ENCODE measurements at regions not wholly inside any gene's neighbourhood (a gene's known extent, or its start where the extent isn't known, plus 50 kb on each side); places are given as distances from the start of the nearest gene placed in this dataset.

DNA sequence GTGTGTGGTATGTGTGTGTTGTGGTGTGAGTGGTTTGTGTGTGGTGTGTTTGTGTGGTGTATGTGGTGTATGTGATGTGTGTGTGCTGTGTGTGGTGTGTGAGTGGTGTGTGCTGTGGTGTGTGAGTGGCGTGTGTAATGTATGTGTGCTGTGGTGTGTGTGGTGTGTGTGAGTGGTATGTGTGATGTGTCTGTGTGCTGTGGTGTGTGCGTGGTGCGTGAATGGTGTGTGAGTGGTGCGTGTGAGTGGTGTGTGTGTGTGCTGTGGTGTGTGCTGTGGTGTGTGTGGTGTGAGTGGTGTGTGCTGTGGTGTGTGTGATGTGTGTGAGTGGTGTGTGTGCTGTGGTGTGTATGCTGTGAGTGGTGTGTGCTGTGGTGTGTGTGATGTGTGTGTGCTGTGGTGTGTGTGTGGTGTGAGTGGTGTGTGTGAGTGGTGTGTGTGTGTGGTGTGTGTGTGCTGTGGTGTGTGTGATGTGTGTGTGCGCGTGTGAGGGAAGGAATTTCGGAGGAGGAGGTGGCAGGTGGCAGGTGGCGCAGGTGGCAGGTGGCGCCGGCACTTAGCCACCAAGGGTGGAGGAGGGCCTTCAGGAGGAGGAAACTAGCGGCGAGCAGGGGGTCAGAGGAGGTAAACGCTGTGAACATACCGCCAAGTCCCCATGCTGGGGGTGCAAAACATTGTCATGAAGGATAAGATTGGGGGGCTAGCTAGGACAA lies 191.8 kb downstream of the MELK start:
- no peak for DNase-seq (ENCODE audit: low read depth)

DNA sequence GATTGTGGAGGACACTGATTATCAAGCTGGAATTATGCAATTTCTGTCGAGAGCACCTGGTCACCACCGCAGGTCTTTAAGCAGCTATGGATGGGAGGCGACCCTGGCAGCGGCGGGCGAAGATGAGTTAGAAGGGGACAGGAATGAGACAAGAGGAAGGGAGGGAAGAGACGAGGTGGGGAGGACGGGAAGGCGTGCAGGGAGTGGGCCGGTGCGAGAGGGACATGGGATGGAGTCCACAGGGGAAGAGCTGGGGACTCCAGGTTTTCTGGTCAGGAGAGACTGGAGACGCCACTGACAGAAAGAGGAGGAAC lies 192.3 kb downstream of the MELK start:
- DNase-seq (ENCODE audit: low read depth), result no peak

DNA sequence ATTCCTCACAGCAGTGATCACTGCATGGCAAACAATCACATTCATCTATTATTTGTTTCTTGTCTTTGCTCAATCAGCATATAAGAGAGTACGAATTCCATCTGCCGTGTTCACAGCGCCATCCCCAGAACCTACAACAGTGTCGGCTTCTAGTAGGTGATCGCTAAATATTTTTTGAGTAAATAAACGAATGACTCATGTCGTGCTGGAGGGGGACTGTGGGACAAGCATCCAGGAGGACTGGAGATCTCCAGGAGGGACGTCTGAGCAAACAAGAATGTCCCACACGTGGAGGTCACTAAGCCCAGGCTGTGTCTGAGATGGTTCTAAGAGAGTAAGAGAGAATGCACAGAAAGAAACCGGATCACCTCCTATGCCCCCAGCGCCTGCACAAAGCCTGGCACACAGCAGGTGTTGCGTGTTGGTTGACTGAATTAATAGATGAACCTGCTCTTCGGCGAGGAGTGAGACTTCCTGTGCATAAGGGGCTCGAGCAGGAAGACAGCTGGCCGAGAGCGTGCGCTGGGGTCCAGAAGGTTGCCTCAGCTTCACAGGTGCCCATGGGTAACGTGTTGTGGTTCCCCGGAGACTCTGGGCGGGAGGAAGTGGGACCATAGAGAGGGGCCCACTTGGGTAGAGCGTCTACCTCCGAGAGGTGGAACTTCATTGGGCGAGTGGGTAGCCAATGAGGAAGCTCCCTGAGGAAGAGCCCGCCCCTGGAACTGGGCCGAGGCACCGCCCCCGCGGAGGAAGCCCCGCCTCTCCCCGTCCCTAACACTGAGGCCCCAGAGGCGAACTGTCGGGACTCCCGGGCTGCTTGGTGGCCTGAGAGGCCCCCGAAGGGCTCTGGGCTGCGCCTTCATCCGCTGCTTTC lies 193.0 kb downstream of the MELK start:
- DNase-seq (ENCODE audit: low read depth), result no peak

DNA sequence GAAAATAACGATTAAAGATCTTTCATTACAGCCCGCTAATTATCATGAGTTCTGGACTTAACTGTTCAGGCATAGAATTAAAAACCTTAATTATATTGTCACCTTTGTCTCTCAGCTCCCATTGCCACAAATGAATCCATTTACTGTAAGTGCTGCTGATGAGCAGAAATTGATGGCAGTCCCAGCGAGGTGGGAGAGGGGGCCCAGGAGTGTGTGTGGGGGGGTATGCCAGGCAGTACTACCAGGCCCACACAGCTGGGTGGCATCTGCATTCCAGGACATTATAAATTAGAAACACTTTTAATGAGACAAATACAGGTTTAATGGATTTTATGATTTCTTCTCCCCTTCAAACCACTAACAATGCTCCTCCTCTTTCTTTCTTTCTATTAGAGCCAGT lies 196.0 kb downstream of the MELK start:
- DNase-seq (ENCODE audit: low read depth), result no peak

DNA sequence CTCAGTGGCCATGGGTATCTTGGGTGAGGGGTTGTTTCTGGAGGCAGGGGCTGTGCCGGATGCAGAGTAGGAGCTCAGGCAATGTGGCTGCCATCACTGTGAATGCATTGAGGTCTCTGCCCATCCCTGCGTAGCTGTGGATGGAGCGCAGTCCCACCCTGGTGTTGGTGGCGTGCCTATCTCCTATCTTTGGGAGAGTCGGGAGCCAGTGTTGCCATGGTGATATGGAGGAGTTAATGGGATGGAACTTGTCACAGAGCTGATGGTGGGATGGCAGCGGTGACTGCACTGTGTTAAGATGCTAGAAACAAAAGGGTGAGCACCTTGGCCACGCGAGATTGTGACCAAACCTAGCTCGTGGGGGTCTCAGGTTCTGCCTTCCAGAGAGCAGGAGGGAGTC lies 197.3 kb downstream of the MELK start:
- no peak for DNase-seq (ENCODE audit: low read depth)

DNA sequence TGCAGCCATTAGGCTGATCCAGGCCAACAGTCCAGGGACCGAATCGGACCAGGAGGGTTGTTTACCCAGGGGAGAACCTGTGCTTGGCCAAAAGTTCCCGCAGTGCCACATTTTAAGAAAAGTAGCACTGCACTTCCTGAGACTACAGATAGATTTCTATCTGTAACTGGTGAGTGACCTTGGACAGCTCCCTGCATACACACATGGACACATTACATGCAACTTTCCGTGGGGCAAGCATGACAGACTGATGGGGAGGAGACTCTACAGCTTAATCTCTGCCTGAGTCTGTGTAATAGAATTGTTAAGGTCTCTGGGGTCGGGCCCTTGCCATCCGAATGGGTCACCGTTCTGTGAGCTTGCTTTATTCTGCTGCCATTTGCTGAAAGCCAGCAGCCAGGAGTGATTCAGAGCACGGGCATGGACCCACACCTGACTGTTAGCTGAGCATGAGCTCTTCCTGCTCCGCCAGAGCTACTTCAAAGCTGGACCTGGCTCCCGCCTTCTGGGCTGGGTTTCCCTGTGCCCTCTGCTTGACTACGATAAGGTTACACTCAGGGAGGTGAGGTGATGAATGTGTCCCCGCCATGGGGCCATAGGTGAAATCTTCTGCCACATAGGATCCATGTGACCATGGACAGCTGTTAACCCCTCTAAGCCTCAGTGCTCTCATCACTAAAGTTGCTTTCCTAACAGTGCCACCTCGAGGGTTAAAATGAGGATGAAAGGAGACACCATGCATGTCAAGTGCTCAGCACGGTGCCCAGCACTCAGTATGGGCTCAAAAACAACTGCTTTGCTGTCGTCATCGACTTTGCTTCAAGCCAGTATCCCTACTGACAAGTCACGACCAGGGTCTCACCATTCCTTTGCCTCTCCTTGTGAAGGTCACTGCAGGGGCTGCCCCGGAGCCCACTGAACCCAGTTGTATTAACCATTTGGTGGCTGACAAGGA lies 200.0 kb downstream of the MELK start:
- no peak for DNase-seq (ENCODE audit: low read depth)

DNA sequence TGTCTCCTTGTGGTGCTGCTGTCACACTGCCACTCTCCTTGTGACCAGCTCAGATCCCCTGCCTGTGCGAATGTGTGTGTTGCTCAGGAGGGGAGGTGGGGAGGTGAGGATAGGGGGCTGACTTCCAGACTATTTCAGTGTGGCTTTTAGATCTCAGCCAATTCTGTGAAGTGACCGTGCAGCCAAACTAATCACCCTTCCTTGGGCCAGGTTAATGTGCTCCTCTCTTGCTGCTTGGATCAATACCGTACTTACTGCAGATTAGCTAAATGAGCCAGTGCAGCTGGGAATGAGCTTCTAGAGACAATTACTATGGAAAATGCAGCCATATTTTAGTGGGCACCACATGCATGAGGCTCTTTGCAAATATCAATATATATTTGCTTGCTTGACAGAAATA lies 206.0 kb downstream of the MELK start:
- DNase-seq (ENCODE audit: low read depth), result no peak

DNA sequence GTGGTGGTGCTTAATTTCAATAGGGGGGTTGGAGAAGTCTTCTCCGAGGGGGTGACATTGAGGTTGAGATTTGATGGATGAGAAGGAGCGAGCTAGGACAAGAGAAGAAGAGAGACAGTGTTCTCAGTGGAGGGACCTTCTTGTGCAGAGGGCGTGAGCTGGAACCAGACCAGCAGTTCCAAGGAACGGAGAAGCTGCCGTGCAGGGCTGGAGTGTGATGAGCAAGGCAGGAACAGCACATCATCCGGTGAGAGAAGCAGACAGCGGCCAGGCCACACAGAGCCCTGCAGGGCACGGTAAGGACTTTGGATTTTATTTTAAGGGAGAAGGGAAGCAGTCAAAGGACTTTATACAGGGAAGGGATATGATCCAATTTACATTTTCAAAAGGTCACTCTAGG lies 206.9 kb downstream of the MELK start:
- no peak for DNase-seq (ENCODE audit: low read depth)

DNA sequence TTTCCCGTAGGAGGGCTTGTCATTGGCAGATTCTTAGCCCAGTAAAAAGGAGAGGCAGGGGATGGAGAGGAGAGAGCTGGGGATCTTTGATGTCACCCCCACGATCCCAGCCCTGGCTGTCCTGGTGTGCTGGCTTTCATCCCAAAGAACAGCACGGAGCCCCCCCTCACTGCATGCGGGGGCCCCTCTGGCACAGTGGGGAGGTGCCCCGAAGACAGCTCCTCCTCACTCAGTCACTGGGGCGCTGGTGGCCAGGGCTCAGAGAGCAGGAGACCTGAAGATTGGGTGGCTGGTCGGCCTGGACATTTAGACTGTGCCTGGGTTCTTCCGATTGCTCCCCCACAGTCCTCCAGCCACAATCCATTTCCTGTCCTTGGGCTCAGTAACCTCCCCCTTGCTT lies 207.5 kb downstream of the MELK start:
- no peak for DNase-seq (ENCODE audit: low read depth)

DNA sequence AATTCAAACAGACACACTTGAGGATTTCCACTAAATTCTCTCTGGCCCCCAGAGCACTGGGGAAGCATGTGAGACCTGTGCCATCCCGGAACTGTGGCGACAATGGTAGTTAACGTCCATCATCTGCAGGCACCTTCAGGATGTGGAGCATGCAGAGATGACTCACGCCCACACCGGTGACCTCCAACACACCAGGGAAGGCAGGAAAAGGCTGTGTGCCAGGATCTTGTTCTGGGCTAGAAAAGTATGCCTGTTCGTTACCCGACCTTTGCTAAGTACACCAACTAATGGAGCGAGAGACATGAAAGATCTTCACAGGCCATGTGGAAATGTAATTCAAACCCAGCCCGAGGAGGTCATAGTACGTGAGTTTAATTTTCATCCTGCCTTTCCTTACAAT lies 208.8 kb downstream of the MELK start:
- no peak for DNase-seq (ENCODE audit: low read depth)

All from HS-27A (cell line).